H1 (cell line): ENCODE measurements at regions not wholly inside any gene's neighbourhood (a gene's known extent, or its start where the extent isn't known, plus 50 kb on each side); places are given as distances from the start of the nearest gene placed in this dataset.

Source experiments
- EP300 ChIP-seq, 2 experiments: IDR thresholded peaks; 1 replicate in 1 of 2; 2 replicates in 1 of 2; pipeline ENCODE4 v1.6.1; 2011 to 2012; ENCODE audit warnings: low read depth in 2 of 2, low read length in 2 of 2, mild to moderate bottlenecking in 2 of 2, borderline replicate concordance in 1 of 2, inconsistent platforms in 1 of 2, moderate library complexity in 1 of 2
- JUND ChIP-seq: IDR thresholded peaks from 2 replicates; pipeline ENCODE4 v1.6.1; 2011; ENCODE audit warnings: mild to moderate bottlenecking, improper control_type of control experiment, low read length
- POLR2A ChIP-seq, 2 experiments: IDR thresholded peaks; 1 replicate in 1 of 2; 2 replicates in 1 of 2; pipeline ENCODE4 v1.6.1; 2011; ENCODE audit warnings: low read depth in 2 of 2, low read length in 2 of 2, mild to moderate bottlenecking in 2 of 2; ENCODE audit errors: control extremely low read depth in 1 of 2

GRCh38 chr4:28600958-28601357 lies 1740.3 kb downstream of the STIM2 start:
- TF ChIP-seq POLR2A (IDR thresholded peaks at IDR 0.05; ENCODE audit: control extremely low read depth in 1 of 2, low read depth in 2 of 2, low read length in 2 of 2) (no peak), EP300 (IDR thresholded peaks at IDR 0.05; ENCODE audit: borderline replicate concordance in 1 of 2, low read depth in 2 of 2, low read length in 2 of 2) (no peak), JUND (no peak)
